ENCODE measurements at regions not wholly inside any gene's neighbourhood (a gene's known extent, or its start where the extent isn't known, plus 50 kb on each side); places are given as distances from the start of the nearest gene placed in this dataset.

GRCh38 chr4:24476282-24476681 is 108.1 kb downstream of the DHX15 start:
- DNase-seq: no peak

GRCh38 chr4:24475756-24476155 is 108.6 kb downstream of the DHX15 start:
- DNase-seq: no peak

GRCh38 chr4:24473309-24473721 is 111.0 kb downstream of the DHX15 start:
- DNase-seq: no peak

GRCh38 chr4:24472514-24473308 is 111.6 kb downstream of the DHX15 start:
- DNase-seq: no peak

- DNase-seq: no peak
Measured at GRCh38 chr4:24472161-24472510, 112.2 kb downstream of the DHX15 start.

- DNase-seq: no peak
Measured at GRCh38 chr4:24471486-24472160, 112.7 kb downstream of the DHX15 start.

- no peak for DNase-seq
Measured at GRCh38 chr4:24470666-24471485, 113.5 kb downstream of the DHX15 start.

GRCh38 chr4:24468071-24468470 is 116.3 kb downstream of the DHX15 start:
- DNase-seq: no peak

- no peak for DNase-seq
Measured at GRCh38 chr4:24464566-24464965, 119.8 kb downstream of the DHX15 start.

- no peak for DNase-seq
Measured at GRCh38 chr4:24456431-24456830, 127.9 kb downstream of the DHX15 start.

GRCh38 chr4:24453951-24454350 is 130.4 kb downstream of the DHX15 start:
- no peak for DNase-seq

GRCh38 chr4:24451870-24452269 is 132.5 kb downstream of the DHX15 start:
- no peak for DNase-seq

- no peak for DNase-seq
Measured at GRCh38 chr4:24443200-24443599, 141.2 kb downstream of the DHX15 start.

GRCh38 chr4:24440765-24441164 is 143.6 kb downstream of the DHX15 start:
- no peak for DNase-seq

GRCh38 chr4:24434241-24434640 is 150.1 kb downstream of the DHX15 start:
- DNase-seq: no peak

GRCh38 chr4:24433515-24434214 is 150.7 kb downstream of the DHX15 start:
- no peak for DNase-seq

GRCh38 chr4:24428850-24429249 is 155.5 kb downstream of the DHX15 start:
- DNase-seq: no peak

- DNase-seq: no peak
Measured at GRCh38 chr4:24426557-24426956, 157.8 kb downstream of the DHX15 start.

- no peak for DNase-seq
Measured at GRCh38 chr4:24425863-24426262, 158.5 kb downstream of the DHX15 start.

GRCh38 chr4:24423670-24424069 is 160.7 kb downstream of the DHX15 start:
- no peak for DNase-seq

GRCh38 chr4:24422644-24423043 is 161.7 kb downstream of the DHX15 start:
- DNase-seq: no peak

GRCh38 chr4:24419181-24420034 is 164.9 kb downstream of the DHX15 start:
- DNase-seq: peak; percentile 2

All from NK-92 treated with Interleukin-12 subunit alpha and Interleukin-12 subunit beta, amount 100 ng/mL, for 24 hours (cell line).